ENCODE measurements at regions not wholly inside any gene's neighbourhood (a gene's known extent, or its start where the extent isn't known, plus 50 kb on each side); places are given as distances from the start of the nearest gene placed in this dataset.

- in situ Hi-C loops (cut with MboI; ENCODE audit: low sequenced_read_pairs, unreplicated experiment) = no loop called here
- TF ChIP-seq CTCF (IDR thresholded peaks at IDR 0.05; ENCODE audit: borderline replicate concordance, control extremely low read depth, extremely low read depth, insufficient read depth, missing control alignments) = no peak
- no peak for DNase-seq (ENCODE audit: low spot score)
Observed at GRCh38 chr14:43887523-43887922, 619.6 kb downstream of the FSCB start.

- in situ Hi-C loops (cut with MboI; ENCODE audit: low sequenced_read_pairs, unreplicated experiment) = no loop called here
- no peak for TF ChIP-seq CTCF (IDR thresholded peaks at IDR 0.05; ENCODE audit: borderline replicate concordance, control extremely low read depth, extremely low read depth, insufficient read depth, missing control alignments)
- no peak for DNase-seq (ENCODE audit: low spot score)
Observed at GRCh38 chr14:43877351-43877960, 629.6 kb downstream of the FSCB start.

- no peak for TF ChIP-seq CTCF (IDR thresholded peaks at IDR 0.05; ENCODE audit: borderline replicate concordance, control extremely low read depth, extremely low read depth, insufficient read depth, missing control alignments)
- DNase-seq (ENCODE audit: low spot score) = no peak
- in situ Hi-C loops (cut with MboI; ENCODE audit: low sequenced_read_pairs, unreplicated experiment) = no loop called here
Observed at GRCh38 chr14:43872752-43873655, 634.1 kb downstream of the FSCB start.

GRCh38 chr14:43872222-43872621, 634.9 kb downstream of the FSCB start:
- in situ Hi-C loops (cut with MboI; ENCODE audit: low sequenced_read_pairs, unreplicated experiment) = no loop called here
- TF ChIP-seq CTCF (IDR thresholded peaks at IDR 0.05; ENCODE audit: borderline replicate concordance, control extremely low read depth, extremely low read depth, insufficient read depth, missing control alignments) = no peak
- DNase-seq (ENCODE audit: low spot score) = no peak

GRCh38 chr14:43858981-43859380, 648.1 kb downstream of the FSCB start:
- TF ChIP-seq CTCF (IDR thresholded peaks at IDR 0.05; ENCODE audit: borderline replicate concordance, control extremely low read depth, extremely low read depth, insufficient read depth, missing control alignments) = no peak
- no peak for DNase-seq (ENCODE audit: low spot score)
- in situ Hi-C loops (cut with MboI; ENCODE audit: low sequenced_read_pairs, unreplicated experiment) = no loop called here

GRCh38 chr14:43855556-43855955, 651.5 kb downstream of the FSCB start:
- DNase-seq (ENCODE audit: low spot score) = no peak
- no peak for TF ChIP-seq CTCF (IDR thresholded peaks at IDR 0.05; ENCODE audit: borderline replicate concordance, control extremely low read depth, extremely low read depth, insufficient read depth, missing control alignments)
- in situ Hi-C loops (cut with MboI; ENCODE audit: low sequenced_read_pairs, unreplicated experiment) = no loop called here

All from GM13976 (cell line).